Heart left ventricle (tissue), 16 donors: ENCODE measurements at regions not wholly inside any gene's neighbourhood (a gene's known extent, or its start where the extent isn't known, plus 50 kb on each side); places are given as distances from the start of the nearest gene placed in this dataset.

ENCODE experiments used
- ATAC-seq, 4 donors: fragments of 200-7000 bp; cut with Tn5 transposase; one replicate each; pipeline ENCODE4 v1.9.1; 2020 to 2022; ENCODE audit warnings: moderate library complexity in 4 of 4, mild to moderate bottlenecking in 3 of 4, moderate number of reproducible peaks in 1 of 4
- DNase-seq, 5 donors: peaks; one replicate each; pipeline ENCODE4 v3.0.0-alpha.2; 2020
- H3K27ac ChIP-seq, 12 donors: fragments of 200-600 bp; sonication (generic) in 4 of 12; one replicate each; pipeline versions ENCODE4 v1.5.0 to v1.8.0; 2016 to 2022; ENCODE audit warnings: mild to moderate bottlenecking in 2 of 12
- H3K27me3 ChIP-seq, 9 donors: fragments of 200-600 bp; sonication (generic) in 2 of 9; one replicate each; pipeline versions ENCODE4 v1.5.1 to v1.8.0; 2016 to 2022; ENCODE audit warnings: mild to moderate bottlenecking in 3 of 9
- H3K36me3 ChIP-seq, 9 donors: fragments of 200-600 bp; sonication (generic) in 2 of 9; one replicate each; pipeline versions ENCODE4 v1.5.0 to v1.8.0; 2018 to 2022; ENCODE audit warnings: mild to moderate bottlenecking in 2 of 9
- H3K4me1 ChIP-seq, 12 donors: fragments of 200-600 bp; sonication (generic) in 4 of 12; one replicate each; pipeline versions ENCODE4 v1.5.0 to v1.8.0; 2016 to 2022; ENCODE audit warnings: mild to moderate bottlenecking in 3 of 12
- H3K4me3 ChIP-seq, 12 donors: fragments of 200-600 bp; sonication (generic) in 4 of 12; one replicate each; pipeline versions ENCODE4 v1.5.0 to v1.8.0; 2017 to 2022; ENCODE audit warnings: mild to moderate bottlenecking in 9 of 12, moderate library complexity in 4 of 12
- H3K9me3 ChIP-seq, 12 donors: fragments of 200-600 bp; sonication (generic) in 4 of 12; one replicate each; pipeline versions ENCODE4 v1.5.0 to v1.8.0; 2016 to 2022; ENCODE audit warnings: mild to moderate bottlenecking in 1 of 12
- POLR2A ChIP-seq, 2 donors: fragments of 450-650 bp; IDR thresholded peaks; one replicate each; pipeline ENCODE4 v1.6.1; 2017; ENCODE audit warnings: antibody characterized with exemption in 2 of 2, mild to moderate bottlenecking in 2 of 2, moderate library complexity in 2 of 2
- WGBS, 4 donors: extraction: QIAGEN DNeasy Blood & Tissue Kit in 2 of 4; methylation state at CpG; one replicate each; pipeline versions ENCODE4 v1.1.5 to v1.1.7; 2013 to 2018; 5-methylcytosine and 5-hydroxymethylcytosine counted together
- intact Hi-C, 10 donors: fragments of 100-400 bp; cut with DNase I; formaldehyde crosslinking; loops; one replicate each; pipeline versions ENCODE4 v1.11.1 to v1.14.2; 2022
- TF ChIP-seq, protein P1 (sequence below), 12 donors: fragments of 200-600 bp; sonication (generic) in 4 of 12; IDR thresholded peaks; one replicate each; pipeline versions ENCODE4 v1.5.0 to v1.8.0; 2018 to 2022; ENCODE audit warnings: antibody characterized with exemption in 12 of 12, mild to moderate bottlenecking in 5 of 12
- donor health status: ischemic (EF 13 %, LVEDD 7.1; RV severe dilation, severe dysfunction).
- donor health status: healthy with polysubstance abuse.
- donor health status: DM: no; HTN: yes; CAD: no.
- donor health status: DM: no; HTN: no; CAD: no.
- donor health status: ischemic (EF 25% LVEDD 6.9; RV normal size, moderate dysfunction).
- donor health status: ischemic (EF 25% LVEDD 5.7; RV mildly dilated, moderate dysfunction).
- donor health status: healthy.
- donor health status: DM: yes; HTN: yes; CAD: no.
- donor health status: ischemic (EF 35%, LVEDD 5.7; RV mildly dilated, moderate dysfunction).
- donor health status: nonischemic (EF 11% LVEDD 7.7; RV severe dilation, severe dysfunction).
- donor health status: DM: yes; HTN: yes; CAD: no.
- donor health status: PGD.
- donor health status: ischemic (EF 29% LVEDD 5.4; RV normal size, mild dysfunction).
- donor health status: nonischemic (EF 23%, LVEDD 6.1; RV moderate dilation, normal function).

DNA sequence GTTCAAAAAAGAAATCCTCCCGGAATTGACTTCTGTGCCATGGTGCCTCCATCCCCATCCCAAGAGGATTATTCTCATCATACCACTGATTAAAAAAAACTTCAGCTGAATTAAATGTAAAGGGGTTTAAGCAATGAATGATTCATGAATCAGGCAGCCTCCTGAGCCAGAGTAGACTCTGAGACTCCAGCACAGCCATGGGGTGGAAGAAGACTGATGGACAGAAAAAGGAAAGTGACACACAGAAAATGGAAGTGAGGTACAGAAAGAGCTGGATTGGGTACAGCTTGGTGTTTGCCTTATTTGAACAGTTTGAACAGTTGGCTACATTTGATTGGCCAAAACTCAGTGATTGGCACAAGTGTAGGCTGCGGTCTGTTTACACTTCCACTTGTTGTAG is 224.8 kb upstream of the ATP10A start:
- TF ChIP-seq, protein P1, sequence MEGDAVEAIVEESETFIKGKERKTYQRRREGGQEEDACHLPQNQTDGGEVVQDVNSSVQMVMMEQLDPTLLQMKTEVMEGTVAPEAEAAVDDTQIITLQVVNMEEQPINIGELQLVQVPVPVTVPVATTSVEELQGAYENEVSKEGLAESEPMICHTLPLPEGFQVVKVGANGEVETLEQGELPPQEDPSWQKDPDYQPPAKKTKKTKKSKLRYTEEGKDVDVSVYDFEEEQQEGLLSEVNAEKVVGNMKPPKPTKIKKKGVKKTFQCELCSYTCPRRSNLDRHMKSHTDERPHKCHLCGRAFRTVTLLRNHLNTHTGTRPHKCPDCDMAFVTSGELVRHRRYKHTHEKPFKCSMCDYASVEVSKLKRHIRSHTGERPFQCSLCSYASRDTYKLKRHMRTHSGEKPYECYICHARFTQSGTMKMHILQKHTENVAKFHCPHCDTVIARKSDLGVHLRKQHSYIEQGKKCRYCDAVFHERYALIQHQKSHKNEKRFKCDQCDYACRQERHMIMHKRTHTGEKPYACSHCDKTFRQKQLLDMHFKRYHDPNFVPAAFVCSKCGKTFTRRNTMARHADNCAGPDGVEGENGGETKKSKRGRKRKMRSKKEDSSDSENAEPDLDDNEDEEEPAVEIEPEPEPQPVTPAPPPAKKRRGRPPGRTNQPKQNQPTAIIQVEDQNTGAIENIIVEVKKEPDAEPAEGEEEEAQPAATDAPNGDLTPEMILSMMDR (IDR thresholded peaks at IDR 0.05) = no peak
- no peak for TF ChIP-seq POLR2A (IDR thresholded peaks at IDR 0.05)
- Histone ChIP-seq H3K36me3 (no peaks in the 10 kb centered on the region), H3K27me3 (peaks cover 0 to 9% (median 0%) of the 10 kb centered on the region in 9 donors), H3K4me3 (no peak overlapping the region), H3K4me1 (peaks cover 0 to 6% (median 0%) of the 10 kb centered on the region in 12 donors), H3K9me3 (no peaks in the 10 kb centered on the region), H3K27ac (no peak overlapping the region)
- no peak for ATAC-seq
- intact Hi-C loops = no loop called here
- DNase-seq = no peak
- WGBS, 4 donors = 87 to 90% (median 89%) methylated on average over 2 of the region's 2 CpGs

DNA sequence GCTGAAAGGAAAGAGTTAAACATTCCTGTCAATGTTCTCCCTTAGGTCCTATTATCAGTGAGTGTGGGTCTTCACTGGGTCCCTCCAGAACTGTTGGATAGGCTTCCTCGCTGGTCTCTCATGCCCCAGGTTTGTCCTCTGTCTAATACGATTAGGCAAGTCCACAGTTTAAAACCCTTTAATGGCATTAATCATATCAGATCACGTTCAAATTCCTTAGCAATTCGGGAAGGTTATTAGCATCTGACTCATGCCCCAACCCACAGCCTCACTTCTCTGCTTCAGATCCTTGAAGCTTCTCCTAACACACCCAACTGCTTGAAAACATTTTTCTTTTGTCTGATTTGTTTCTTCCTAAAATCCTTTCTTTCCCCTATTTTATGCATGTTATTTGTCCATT is 224.3 kb upstream of the ATP10A start:
- ATAC-seq (no peak), DNase-seq (no peak)
- Histone ChIP-seq H3K27me3 (peaks cover 0 to 9% (median 0%) of the 10 kb centered on the region in 9 donors), H3K27ac (no peak overlapping the region), H3K36me3 (no peaks in the 10 kb centered on the region), H3K9me3 (no peaks in the 10 kb centered on the region), H3K4me1 (peaks cover 0 to 7% (median under 1%) of the 10 kb centered on the region in 12 donors), H3K4me3 (no peak overlapping the region)
- 55 to 74% (median 60%) methylated on average over 4 of the region's 4 CpGs for WGBS, 4 donors
- intact Hi-C loops = no loop called here
- TF ChIP-seq, protein P1 (IDR thresholded peaks at IDR 0.05) = no peak
- TF ChIP-seq POLR2A (IDR thresholded peaks at IDR 0.05) = no peak

DNA sequence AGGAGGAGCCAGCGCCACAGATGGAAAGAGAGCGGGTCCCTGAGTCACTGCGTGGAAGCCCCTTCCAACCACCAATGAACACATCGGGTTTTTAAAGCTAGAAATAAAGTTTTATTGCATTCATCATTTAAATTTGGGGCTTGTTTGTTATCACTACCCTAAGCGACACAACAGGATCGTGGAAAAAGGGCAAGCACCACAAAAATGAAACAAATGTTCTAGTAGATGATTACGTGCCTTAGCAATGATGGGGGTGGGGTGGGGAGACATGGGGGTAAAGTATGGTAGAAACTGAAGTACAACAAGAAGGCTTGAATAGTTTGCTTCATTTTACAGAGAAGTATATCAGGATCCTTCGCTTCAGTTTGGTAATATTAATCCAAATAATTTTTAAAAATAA is 221.6 kb upstream of the ATP10A start:
- Histone ChIP-seq H3K27me3 (no peaks in the 10 kb centered on the region), H3K4me3 (no peak overlapping the region), H3K4me1 (peaks cover 0 to 7% (median 3%) of the 10 kb centered on the region in 12 donors), H3K36me3 (no peaks in the 10 kb centered on the region), H3K9me3 (no peaks in the 10 kb centered on the region), H3K27ac (no peak overlapping the region)
- TF ChIP-seq, protein P1 (IDR thresholded peaks at IDR 0.05) = no peak
- TF ChIP-seq POLR2A (IDR thresholded peaks at IDR 0.05) = no peak
- DNase-seq (no peak), ATAC-seq (no peak)
- 86 to 96% (median 95%) methylated on average over 8 of the region's 8 CpGs for WGBS, 4 donors
- intact Hi-C loops = loop anchor here in 1 of 10 donors (5.0 kb wide), 1 partner anchor 647 kb away; the partner anchor contains the start of gene UBE3A

DNA sequence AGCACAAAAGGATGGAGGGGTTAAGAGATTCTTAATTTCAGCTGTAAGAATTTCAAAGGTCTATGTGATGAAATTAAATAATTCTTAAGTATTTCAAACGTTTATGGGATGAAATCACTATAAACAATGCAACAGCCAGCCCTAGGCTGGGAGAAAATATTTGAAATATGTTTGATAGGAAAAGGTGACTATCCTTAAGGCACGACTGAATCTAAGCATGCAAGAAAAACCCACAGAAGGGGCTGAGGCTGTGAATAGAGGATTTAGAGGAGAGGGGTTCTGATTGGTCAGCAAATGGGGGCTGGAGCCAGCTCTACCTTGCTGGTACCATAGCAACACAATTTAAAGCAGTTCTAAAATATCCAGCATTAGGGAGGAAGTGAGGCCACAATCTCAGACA is 220.8 kb upstream of the ATP10A start:
- Histone ChIP-seq H3K4me3 (no peak overlapping the region), H3K9me3 (no peaks in the 10 kb centered on the region), H3K36me3 (no peaks in the 10 kb centered on the region), H3K27ac (no peak overlapping the region), H3K27me3 (no peaks in the 10 kb centered on the region), H3K4me1 (peaks cover 0 to 7% (median 3%) of the 10 kb centered on the region in 12 donors)
- TF ChIP-seq, protein P1 (IDR thresholded peaks at IDR 0.05) = no peak
- no peak for TF ChIP-seq POLR2A (IDR thresholded peaks at IDR 0.05)
- ATAC-seq = no peak
- 35 to 45% (median 41%) methylated on average over 2 of the region's 2 CpGs for whole genome bisulfite sequencing, 4 donors
- no peak for DNase-seq
- intact Hi-C loops = loop anchor here in 1 of 10 donors (5.0 kb wide), 1 partner anchor 647 kb away; the partner anchor contains the start of gene UBE3A
